ENCODE measurements at regions not wholly inside any gene's neighbourhood (a gene's known extent, or its start where the extent isn't known, plus 50 kb on each side); places are given as distances from the start of the nearest gene placed in this dataset.

- FAIRE-seq (no peak), DNase-seq (ENCODE audit: low spot score) (no peak), ATAC-seq (no peak)
- Histone ChIP-seq H3K4me3 (replicated peaks in 1 of 3; ENCODE audit: insufficient read depth in 1 of 3, low read depth in 2 of 3, low read length in 3 of 3) (no peak overlapping the region), H3K9ac (ENCODE audit: insufficient read depth, low read depth, low read length) (no peak overlapping the region), H4K20me1 (ENCODE audit: insufficient read depth, low read length) (peaks cover 6% of the 10 kb centered on the region), H3K9me3 (ENCODE audit: low read length) (no peaks in the 10 kb centered on the region), H2AFZ (ENCODE audit: low read length) (no peak overlapping the region), H3K27me3 (ENCODE audit: control insufficient read depth in 1 of 2, insufficient read depth in 2 of 2, low read length in 2 of 2) (no peaks in the 10 kb centered on the region), H3K27ac (ENCODE audit: extremely low read length, insufficient read depth, low read length) (no peak overlapping the region), H3K36me3 (replicated peaks in 1 of 2; ENCODE audit: control insufficient read depth in 1 of 2, insufficient read depth in 2 of 2, low read length in 2 of 2) (peaks cover 6 to 32% of the 10 kb centered on the region in 2 experiments), H3K4me1 (ENCODE audit: insufficient read depth, low read length) (peaks cover 10% of the 10 kb centered on the region; the same call in 1 of the 2 replicates), H3K4me2 (ENCODE audit: low read depth, low read length) (no peak overlapping the region), H3K79me2 (ENCODE audit: insufficient read depth, low read length) (peaks cover 29% of the 10 kb centered on the region)
- in situ Hi-C loops (cut with HindIII; ENCODE audit: extremely low pct_ligation_motif_present, low pct_unique_long_range_greater_than_20kb): no loop called here
- WGBS (ENCODE audit: low lambda C conversion rate): 97% methylated on average over 3 of the region's 3 CpGs
- ChIA-PET POLR2A (no interaction called here), CTCF (ENCODE audit: low intra/inter-chr PET ratio, low total read pairs) (interaction anchor here (2.0 kb wide), 1 partner anchor 239 kb away, joined by 6 read pairs; no protein-coding TSS in a partner anchor)
- no TSS peak for BruUV-seq (replicated peaks)
- no peak for TF ChIP-seq ZBTB33 (CRISPR knock-in tag; IDR thresholded peaks at IDR 0.05)
- no peak for TF ChIP-seq ELK4 (CRISPR knock-in tag; IDR thresholded peaks at IDR 0.05; ENCODE audit: borderline replicate concordance)
- no peak for TF ChIP-seq TARDBP (CRISPR knock-in tag; IDR thresholded peaks at IDR 0.05)
- no peak for TF ChIP-seq ZNF550 (CRISPR knock-in tag; IDR thresholded peaks at IDR 0.05; ENCODE audit: borderline replicate concordance)
- TF ChIP-seq MAF1 (CRISPR knock-in tag; IDR thresholded peaks at IDR 0.05; ENCODE audit: borderline replicate concordance): no peak
- no peak for TF ChIP-seq POGZ (CRISPR knock-in tag; IDR thresholded peaks at IDR 0.05)
- TF ChIP-seq TAF1 (CRISPR knock-in tag; IDR thresholded peaks at IDR 0.05): no peak
- no peak for TF ChIP-seq FOXA1 (IDR thresholded peaks at IDR 0.05)
- TF ChIP-seq FOXA1 (CRISPR knock-in tag; IDR thresholded peaks at IDR 0.05): no peak
- no peak for TF ChIP-seq MTA3 (CRISPR knock-in tag; IDR thresholded peaks at IDR 0.05)
- intact Hi-C loops (cut with micrococcal nuclease; ENCODE audit: unreplicated experiment): loop anchor here (2.0 kb wide), 1 partner anchor 239 kb away; no protein-coding TSS in a partner anchor
These were observed 65.7 kb downstream of the C9orf152 start for GRCh38 chr9:110142253-110142652.
